DMS79 (cell line): ENCODE measurements at regions not wholly inside any gene's neighbourhood (a gene's known extent, or its start where the extent isn't known, plus 50 kb on each side); places are given as distances from the start of the nearest gene placed in this dataset.
"Not testable (repeated sequence)": the region's sequence is repeated elsewhere in the genome, so short reads cannot be mapped to it uniquely, and the experiment has no call there.

Source experiments
- DNase-seq: peaks from one replicate; lab custom pipeline; 2025; lab: John Stamatoyannopoulos, UW

DNA sequence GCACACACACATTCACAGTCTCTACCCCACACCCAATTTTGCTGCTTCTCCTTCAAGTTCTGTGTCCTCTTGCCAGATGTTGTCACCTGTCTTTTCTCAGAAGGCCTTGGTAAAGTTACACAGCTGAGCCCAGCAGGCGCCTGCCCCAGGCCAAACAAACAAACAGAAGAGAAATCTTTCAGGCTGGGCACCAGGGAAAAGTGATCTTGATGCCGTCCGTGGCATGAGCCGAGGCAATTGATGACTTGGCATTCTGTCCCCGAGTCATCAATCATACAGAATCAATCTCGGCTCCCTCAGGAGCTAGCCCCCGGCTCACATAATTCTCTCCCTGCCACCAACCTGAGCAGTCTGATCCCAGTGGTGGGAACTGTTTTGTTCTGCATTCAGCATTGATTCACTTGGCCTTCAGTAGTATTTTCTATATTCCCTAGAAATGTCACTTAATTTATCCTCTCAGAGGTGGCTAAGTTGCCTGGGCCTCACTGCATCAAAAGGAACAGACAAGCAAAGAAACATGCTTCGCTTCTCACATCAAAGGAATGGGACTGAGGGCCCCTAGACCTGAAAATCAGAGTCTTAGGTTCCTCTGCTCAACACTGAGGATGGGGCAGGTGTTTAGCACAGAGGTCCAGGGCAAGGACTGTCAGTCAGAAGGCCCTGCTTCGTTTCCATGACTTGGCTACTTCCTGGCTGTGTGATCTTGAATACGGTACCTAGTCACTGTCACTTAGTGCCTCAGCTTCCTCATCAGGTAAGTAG lies 278.8 kb upstream of the CELF4 start:
- no peak for DNase-seq

- no peak for DNase-seq
These were observed 272.5 kb upstream of the CELF4 start for GRCh38 chr18:37838083-37838482.

DNA sequence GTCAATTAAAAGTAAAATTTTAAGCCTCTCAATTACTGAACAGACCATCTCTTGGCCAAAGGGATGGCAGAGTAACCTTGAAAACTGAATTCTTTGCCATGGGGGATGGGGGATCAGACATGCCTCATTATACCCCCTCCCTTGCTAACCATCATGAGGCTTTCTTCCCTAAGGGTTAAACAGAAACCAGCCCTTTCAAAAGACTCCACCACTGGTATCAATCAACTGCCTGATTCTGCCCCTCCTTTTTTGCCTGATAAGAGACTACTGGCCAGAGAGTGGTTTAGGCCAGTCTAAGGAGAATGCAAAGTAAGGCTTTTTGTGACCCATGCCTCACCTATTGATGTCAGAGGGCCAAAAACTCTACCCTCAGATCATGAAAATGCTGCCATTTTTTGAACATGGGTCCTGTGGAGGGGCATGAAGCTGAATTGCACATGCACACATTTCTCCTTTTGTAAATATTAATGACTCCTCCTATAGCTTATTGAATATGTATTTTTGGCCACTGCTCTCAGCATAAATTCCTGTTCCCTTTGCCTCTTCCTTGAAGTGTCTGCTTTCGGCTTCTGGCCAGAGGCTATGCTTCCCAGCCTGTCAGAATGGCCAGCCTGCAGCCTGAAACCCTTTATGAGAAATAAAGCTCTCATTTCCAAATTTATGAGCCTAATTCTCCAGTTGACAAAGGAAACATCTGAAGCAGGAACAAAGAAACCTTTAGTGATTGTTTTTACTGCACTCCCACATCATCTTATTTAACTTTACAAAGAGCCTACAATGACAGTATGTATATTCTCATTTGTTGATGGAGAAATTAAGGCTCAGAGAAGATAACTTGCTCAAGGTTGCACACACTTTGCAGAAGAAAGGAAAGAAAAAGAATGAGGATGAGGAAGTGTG lies 270.7 kb upstream of the CELF4 start:
- no peak for DNase-seq

GRCh38 chr18:37832010-37832695 lies 266.6 kb upstream of the CELF4 start:
- DNase-seq, result not testable (repeated sequence)

DNA sequence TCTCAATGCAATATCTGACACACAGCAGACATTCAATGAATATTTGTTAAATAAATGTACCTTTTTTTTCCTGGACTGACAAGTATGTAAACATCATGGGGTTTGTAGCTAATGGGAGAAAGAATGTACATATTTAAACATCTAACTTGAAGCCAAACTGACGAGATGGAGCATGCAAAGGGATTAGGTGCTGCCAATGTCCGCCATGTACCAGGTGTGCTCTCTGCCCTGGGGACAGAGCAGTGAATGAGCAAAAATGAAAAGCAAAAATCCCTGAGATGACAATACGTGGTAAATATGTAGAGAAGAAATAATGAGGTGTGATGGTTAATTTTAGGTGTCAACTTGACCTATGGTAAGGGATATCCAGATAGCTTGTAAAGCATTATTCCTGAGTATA lies 247.4 kb upstream of the CELF4 start:
- no peak for DNase-seq

- DNase-seq, result no peak
These were observed 240.3 kb upstream of the CELF4 start for GRCh38 chr18:37805773-37806404.

GRCh38 chr18:37796823-37797349 lies 231.3 kb upstream of the CELF4 start:
- no peak for DNase-seq

GRCh38 chr18:37787452-37787851 lies 221.9 kb upstream of the CELF4 start:
- DNase-seq, result no peak

GRCh38 chr18:37783771-37784170 lies 218.2 kb upstream of the CELF4 start:
- peak; percentile 40 for DNase-seq

DNA sequence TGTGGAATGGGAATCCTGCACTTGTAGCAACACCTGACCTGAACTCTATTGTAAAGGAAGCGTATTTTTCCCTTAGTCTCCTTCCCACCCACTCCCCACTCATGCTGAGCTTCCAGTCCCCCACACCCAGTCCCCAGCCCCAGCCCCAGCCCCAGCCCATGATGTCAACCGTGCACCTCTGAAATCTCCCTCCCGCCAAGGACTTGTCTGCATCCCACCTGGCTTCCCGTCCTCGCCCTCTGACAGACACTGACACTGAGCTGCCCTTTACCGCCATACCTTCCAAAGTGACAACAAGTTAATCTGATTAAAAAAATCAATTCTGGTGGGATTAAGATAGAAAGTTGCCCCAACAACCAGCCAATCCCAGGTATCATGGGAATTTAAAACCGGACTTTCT lies 213.6 kb upstream of the CELF4 start:
- no peak for DNase-seq

DNA sequence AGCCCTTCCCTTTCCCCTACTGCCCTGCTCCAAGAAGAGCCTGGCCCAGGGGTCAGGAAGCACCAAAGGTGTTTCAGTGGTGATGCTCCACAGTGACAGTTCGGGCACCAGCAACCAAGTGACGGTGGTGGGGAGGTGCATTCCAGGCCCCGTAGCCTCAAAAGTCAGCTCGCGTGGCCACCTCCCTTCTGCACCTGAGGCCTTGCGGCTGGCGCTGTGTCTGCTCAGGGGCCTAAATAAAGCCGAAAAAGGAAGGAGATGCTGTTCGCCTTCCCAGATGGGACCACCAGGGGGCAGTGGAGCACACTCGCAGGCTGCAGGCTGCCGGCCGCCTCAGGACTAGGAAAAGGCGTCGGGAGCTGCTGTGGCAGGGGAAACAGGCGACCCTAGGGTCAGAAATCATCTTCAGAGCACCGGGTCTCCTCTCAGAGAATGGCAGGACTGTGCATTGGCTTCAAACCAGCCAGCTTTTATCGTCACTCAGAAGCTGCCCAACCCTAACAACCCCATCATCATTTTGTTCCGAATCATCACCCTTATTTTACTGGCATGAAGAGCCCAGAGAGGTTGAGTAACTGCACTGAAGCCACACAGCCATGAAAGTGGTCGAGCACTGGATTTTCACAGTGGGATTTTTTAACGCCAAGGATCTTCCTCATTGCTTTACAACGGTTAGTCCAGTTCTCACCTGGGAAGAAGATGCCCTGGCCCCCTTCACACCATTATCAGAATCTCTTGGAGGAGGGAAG lies 213.0 kb upstream of the CELF4 start:
- DNase-seq, result no peak

GRCh38 chr18:37769826-37770225 lies 204.2 kb upstream of the CELF4 start:
- DNase-seq, result no peak

GRCh38 chr18:37764541-37765288 lies 199.1 kb upstream of the CELF4 start:
- DNase-seq, result no peak

DNA sequence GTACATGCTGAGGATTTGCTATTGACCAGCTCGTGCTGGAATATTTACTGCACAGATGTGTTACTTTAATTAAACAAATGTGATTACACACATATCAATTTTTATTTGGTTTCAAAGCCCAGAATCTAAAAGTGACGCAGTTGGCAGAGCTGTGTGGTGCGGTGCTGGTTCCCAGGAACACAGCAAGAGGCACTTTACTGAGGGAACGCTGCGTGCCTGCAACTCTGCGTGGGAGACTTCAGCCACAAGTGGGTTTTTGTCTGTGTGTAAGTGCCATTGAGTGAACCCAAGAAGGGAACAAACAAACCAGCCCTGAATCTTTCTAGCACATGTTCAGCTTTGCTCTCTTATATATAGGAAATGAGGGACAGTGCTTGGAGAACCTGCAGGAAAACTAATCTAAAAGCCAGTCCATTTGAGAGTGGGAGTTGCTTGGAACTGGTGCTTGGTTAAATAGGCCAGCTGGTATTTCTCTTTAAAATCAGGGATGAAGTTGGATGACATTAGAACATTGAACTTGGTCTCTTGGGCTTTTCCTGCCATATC lies 196.6 kb upstream of the CELF4 start:
- peak; percentile 26 for DNase-seq

DNA sequence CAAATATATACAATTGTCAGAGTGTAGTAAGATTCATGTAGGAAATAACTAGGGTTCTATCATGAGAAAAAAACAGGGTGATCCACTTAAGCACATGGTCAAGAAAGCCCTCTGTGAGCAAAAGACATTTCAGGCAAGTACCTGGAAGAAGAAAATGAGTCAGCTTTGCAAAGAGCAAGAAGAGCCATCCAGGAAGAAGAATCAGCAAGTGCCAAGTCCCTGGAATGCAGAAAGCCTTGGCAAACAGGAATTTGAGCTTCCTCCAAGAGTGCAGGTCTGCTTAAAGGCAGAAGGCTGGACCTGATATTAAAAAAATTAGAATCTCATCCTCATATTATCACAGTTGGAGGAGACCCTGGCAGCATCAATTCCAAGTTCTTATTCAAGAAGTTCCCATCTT lies 188.5 kb upstream of the CELF4 start:
- DNase-seq, result no peak

DNA sequence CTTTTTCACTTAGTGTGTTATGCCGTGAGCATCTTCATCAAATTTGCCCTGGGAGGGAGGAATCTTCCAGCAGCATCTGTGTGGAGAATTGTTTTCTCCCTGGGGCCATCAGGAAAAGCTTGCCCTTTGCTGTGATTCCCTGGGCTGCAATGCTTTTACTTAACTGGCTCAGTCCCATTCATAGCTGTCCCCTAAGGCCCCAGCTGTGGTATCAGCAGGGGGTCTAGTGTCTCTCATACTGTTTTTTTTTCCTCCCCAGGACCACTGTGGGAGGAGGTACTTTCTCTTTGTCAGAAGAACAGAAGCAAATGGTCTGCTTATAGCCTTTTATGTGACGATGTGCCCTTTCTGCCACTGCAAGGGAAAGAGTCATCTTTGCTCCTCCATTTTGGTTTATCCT lies 176.8 kb upstream of the CELF4 start:
- no peak for DNase-seq

- no peak for DNase-seq
These were observed 175.5 kb upstream of the CELF4 start for GRCh38 chr18:37741032-37741623.

- no peak for DNase-seq
These were observed 168.8 kb upstream of the CELF4 start for GRCh38 chr18:37734406-37734805.

DNA sequence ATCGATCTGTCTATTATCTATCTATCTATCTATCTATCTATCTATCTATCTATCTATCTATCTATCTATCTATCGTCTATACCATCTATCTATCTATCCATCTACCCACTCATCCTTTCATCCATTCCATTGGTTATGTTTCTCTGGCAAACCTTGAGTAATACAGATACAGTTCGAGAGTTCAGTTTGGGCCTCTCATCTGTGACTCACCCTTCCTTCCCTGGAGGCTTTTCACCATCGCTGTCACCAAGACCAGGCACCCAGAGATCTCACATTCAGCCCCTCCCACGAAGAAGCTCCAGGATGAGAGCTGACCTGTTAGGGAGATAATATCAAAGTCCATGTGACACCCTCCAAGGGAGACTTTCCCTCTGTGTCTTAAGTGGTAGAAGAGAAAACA lies 164.1 kb upstream of the CELF4 start:
- no peak for DNase-seq

DNA sequence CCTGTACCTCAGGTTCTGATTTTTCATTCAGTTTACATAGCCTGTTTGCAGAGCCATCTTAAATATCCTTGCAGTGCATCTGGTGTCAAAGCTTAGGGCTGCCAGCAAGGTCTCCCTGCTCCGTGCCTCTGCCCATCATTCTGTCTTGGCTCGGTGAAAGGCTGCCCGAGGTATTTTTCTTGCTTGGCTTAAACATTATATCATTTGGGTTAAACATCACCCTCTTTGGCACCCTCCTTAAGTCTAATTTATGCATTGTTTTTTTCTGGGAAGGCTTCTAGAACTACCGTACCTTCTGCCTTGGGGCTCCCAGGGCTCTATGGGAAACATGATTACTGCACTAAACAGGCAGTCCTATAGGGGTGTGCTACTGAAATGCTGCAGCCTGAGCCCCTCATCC lies 158.6 kb upstream of the CELF4 start:
- DNase-seq, result no peak
